ENCODE measurements at regions not wholly inside any gene's neighbourhood (a gene's known extent, or its start where the extent isn't known, plus 50 kb on each side); places are given as distances from the start of the nearest gene placed in this dataset.
A peak's percentile ranks its signal among the peaks of the same experiment; 100 is the strongest.

DNA sequence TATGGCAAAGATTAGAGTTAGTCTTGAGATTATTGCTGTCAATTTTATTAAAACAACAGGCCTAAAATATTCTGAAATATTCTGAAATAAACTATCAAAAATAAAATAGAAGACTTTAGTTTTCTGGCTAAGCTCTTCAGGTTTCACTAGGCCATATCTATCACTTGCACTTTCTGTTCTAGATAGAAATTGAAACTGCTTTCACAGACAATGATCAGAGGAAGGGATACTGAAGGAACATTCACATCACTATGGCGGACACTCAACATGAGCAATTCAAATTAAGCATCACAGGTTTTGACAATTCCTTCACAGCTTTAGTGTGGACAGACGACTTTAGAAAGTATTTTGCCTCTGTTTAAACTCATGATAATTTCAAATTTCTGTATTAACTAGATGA is 586.4 kb upstream of the REG3G start:
- DNase-seq (ENCODE audit: low read depth), result no peak

DNA sequence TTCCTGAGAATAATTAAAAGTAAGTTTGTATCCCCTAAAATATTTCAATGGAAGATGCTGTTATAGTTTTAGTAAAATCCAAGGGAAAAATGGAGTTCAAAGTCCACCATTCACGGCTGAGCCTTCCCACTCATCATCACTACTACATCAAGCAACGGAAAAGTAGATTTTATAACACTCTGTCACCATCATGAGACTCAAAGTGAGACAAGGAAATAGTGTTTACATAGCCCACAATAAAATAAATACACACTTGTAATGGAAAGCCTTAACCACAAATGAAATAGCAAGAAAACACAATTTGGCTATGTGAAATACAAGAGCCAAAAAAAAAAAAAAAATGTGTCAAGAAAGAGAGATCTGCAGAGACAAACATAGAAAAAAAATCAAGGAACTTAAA is 569.9 kb upstream of the REG3G start:
- DNase-seq (ENCODE audit: low read depth), result no peak

DNA sequence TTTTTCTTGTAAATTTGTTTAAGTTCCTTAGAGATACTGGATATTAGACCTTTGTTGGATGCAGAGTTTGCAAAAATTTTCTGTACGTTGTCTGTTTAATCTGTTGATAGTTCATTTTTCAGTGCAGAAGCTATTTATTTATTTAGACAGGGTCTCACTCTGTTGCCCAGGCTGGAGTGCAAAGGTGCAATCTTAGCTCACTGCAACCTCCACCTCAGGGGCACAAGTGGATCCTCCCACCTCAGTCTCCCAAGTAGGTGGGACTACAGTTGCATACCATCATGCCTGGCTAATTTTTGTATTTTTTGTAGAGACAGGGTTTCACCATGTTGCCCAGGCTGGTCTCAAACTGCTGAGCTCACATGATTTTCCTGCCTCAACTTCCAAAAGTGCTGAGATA is 568.2 kb upstream of the REG3G start:
- DNase-seq (ENCODE audit: low read depth), result no peak

DNA sequence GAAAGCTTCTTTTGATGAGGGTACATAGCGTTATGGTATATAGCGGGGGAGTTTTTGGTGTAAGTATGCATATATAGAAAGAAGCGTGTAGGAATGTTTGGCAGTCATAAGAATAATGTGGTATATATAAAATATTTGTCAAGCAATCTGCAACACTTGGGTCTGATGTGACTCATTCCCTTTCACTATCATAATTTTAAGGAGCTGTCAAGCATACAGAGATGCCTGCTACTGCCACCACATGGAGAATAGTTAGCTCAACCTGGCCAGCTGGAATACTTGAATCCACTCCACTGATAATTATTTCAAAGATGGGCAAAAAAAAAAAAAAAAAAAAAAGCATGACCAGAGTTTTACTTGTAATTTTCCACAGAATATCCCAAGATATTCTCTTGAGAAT is 559.8 kb upstream of the REG3G start:
- peak; percentile 26 for DNase-seq (ENCODE audit: low read depth)

DNA sequence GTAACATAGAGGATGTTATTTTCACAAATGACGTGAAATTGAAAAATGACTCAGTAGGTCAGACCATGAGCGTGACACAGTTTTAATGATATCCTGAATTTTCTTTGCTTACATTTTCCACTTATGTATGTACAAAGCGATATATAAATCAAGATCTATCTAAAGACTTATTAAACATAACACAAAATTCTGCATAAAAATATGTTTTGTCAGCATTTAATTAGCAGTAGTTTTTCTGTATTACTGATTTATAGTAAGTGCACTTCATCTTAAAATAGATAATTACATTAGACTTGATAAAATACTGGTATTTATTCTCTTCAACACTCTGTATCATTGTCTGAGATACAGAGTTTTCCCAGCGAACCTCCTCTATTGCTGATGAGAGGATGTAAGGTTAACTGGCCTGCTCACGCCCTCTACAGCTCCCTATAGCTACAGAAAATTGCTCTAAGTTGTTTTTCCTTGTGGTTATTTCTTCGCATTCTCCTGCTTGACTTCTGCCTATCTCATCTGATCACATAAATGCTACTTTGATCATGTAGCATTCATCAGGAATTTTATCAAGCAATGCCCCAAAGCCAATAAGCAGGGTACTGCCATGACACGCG is 548.8 kb upstream of the REG3G start:
- DNase-seq (ENCODE audit: low read depth), result no peak

DNA sequence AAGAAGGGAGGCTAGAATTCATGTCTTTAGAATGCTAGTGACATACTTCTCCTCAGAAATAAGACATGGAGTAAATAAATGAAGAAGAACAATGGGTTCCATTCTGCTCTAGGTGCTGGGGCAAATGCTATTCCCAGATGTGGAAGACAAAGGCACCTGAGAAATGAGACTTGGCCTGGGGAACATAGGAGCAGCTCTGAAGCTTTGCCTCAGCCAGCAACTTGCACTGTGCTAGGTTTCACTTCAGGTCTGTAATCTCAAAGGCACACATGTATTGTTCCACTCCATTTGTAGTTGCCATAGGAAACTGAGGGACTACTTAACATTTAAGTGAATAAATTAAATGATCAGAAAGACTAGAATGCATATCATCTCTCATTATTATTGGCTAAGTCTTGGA is 538.9 kb upstream of the REG3G start:
- no peak for DNase-seq (ENCODE audit: low read depth)

DNA sequence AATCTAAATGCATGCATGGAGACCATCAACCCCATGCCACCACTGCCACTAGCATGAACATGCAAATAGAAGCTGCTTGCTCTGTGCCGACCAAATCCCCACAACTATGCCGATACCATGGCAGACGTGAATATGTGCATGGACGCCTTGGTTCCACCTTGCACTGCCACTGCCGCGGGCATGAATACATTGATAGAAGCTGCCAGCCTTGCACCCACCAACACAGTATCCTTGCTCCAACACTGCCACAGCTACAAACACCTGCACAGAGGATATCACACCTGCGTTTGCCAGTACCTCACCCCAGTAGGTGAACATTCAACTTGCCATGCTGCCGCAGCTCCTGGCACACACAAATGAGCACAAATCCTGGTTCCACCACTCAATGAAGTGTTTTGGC is 527.4 kb upstream of the REG3G start:
- no peak for DNase-seq (ENCODE audit: low read depth)

DNA sequence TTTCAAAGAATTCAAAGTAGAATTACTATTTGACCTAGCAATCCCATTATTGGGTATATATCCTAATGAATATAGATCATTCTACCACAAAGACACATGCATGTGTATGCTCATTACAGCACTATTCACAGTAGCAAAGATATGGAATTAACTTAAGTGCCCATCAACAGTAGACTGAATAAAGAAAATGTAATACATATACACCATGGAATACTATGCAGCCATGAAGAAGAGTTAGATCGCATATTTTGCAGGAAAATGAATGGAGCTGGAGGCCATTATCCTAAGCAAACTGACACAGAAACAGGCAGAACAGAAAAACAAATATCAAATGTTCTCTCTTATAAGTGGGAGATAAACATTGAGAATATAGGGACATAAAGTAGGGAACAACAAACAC is 519.2 kb upstream of the REG3G start:
- no peak for DNase-seq (ENCODE audit: low read depth)

DNA sequence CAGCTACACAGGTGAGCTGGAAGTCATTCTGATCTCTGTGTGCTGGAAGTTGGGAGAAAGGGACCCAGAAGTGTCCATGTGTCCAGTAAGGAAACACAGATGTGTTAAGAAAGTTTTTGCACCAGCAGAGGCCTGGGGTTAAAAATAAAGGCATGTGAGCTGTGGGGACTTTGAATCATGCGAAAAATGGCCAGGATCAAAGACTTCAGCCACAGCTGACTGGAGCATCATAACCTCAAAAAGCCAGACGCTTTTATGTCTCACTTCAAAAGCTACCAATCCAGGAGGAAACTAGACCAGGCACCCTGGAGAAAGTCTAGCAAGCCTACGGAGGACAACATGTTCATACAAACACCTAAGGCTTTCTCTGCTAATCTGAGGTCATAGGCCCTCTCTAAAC is 503.6 kb upstream of the REG3G start:
- no peak for DNase-seq (ENCODE audit: low read depth)

DNA sequence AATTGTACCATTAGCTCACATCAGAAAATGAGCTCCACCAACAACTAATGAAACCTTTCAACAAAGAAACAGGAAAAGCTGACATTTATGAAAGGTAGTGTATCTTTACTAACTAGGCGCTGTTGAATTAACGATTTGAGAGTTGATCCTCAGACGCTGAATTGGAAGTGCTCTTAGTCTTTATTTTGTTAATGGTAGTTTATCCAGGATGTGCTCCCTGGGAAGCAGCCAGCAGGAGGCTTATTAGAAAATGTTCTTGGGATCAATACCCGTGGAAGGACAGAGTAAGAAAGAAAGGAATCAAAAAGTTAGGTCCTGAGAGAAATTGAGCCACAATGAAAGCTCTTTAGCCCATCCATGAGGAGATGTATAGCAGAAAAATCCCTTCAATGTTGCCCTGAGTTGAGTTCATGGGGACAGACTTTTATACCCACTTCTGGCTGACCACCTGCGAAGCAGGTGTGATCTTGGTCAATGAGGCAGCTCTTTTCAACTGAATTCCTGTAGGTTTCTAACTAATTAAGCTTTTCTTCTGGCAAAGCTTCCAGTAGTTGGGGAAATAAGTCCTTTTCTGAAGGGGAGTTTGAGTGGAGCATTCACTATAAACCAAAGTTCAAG is 492.6 kb upstream of the REG3G start:
- DNase-seq (ENCODE audit: low read depth), result no peak

DNA sequence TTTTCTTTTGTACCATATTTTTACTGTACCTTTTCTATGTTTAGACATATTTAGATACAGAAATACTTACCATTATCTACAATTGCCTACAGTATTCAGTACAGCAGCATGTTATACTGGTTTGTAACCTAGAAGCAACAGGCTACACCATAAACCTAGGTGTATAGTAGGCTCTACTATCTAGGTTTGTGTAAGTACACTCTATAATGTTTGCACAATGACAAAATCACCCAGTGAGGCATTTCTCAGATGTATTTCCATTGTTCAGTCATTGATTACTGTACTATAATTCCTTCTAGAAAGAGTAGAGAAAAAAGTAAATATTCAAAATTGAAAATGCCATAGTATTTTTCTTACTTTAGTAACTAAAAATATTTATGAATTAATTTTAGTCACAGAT is 490.1 kb upstream of the REG3G start:
- DNase-seq (ENCODE audit: low read depth), result no peak

DNA sequence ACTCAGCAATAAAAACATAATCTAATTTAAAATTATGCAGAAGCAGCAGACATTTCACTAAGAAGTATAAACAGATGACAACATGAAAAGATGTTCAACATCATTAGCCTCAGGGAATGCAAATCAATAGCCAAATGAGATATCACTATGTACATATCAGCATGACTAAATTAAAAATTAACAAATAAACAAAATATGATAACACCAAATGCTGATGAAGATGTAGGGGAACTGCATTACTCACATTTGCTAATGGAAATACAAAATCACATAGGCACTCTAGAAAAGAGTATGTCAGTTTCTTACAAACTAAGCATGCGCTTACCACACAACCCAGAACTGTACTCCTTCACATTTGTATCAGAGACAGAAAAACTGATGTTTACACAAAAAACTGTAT is 487.2 kb upstream of the REG3G start:
- no peak for DNase-seq (ENCODE audit: low read depth)

DNA sequence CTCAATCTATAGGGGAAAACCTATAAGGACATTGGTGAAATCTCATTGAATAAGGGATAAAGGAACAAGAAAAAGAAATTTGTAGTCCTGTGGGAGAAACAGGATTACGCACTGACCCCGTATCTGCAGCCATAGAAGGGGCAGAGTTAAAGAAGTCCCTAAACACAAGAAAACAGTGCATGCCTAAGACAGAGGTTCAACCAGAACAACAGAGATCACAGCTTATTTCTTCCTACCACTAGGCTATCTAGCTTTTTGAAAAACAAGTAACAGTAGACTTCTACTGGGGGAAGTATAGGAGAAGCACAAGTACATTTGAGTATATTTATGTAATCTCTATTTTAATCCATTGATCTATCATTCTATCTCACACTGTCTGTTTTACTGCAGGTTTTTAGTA is 485.2 kb upstream of the REG3G start:
- no peak for DNase-seq (ENCODE audit: low read depth)

DNA sequence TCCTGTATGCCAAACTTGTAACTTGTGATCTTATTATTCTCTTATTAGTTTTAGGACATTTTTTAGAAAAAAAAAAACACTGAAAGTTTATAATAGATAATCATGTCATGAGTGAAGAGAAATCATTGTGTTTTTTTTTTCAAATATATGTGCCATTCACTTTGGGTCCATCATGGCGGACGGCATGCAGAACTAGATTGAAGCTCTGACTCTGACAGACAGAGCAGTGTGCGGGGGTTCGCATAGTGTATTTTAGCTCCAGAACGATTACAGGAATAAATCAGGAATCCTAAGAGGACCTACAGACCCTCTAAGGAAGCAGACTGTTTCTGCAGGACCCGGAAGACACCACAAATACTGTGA is 484.4 kb upstream of the REG3G start:
- no peak for DNase-seq (ENCODE audit: low read depth)

DNA sequence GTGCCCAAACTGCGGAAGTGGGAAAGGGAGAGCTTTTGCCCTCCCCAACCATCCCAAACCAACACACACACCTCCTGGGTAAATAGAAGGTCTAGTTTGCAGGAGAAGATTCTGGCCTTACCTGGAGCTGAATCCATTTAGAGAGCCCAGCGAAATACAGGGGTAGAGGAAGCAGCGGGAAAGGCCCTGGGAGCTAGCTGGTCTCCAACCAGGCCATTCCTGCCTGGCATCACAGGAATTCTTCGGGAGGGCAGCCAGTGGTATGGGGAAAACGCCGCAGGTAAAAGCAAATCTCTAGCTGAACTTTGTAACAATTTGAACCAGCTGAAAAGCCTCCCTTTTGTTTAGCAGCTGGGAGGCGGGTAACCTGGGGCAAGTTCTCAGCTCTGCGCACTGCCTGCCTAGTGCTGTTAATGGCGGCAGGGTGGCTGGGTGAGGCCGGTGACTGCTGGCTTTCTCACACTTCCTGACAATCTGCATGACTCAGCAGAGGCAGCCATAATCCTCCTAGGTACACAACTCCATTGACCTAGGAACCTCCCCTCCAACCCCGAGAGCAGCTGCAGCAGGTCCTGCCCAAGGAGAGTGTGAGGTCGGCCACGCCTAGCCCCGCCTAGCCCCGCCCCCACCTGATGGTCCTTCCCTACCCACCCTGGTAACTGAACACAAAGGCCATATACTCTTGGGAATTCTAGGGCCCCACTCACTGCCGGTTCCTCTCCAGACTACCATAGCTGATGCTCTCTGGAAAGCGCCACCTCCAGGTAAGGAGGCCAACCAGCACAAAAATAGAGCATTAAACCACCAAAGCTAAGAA is 483.8 kb upstream of the REG3G start:
- DNase-seq (ENCODE audit: low read depth), result peak; percentile 90

DNA sequence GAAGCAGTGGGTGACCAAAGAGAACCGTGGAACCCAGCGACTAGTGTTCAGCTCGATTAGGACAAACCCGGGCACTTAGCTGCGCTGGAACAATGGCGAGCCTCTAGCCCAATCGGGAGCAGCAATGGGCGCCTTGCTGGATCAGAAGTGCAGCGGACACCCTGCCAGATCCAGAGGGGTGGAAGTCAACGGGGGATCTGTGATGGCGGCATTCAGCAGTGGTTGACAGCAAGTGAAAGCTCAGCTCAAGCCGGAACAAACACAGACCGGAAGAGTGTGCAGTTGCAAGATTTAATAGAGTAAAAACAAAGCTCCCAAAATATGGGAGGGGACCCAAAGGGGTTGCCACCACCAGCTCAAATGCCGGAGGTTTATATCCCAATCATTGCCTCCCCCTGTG is 478.7 kb upstream of the REG3G start:
- peak; percentile 41 for DNase-seq (ENCODE audit: low read depth)

DNA sequence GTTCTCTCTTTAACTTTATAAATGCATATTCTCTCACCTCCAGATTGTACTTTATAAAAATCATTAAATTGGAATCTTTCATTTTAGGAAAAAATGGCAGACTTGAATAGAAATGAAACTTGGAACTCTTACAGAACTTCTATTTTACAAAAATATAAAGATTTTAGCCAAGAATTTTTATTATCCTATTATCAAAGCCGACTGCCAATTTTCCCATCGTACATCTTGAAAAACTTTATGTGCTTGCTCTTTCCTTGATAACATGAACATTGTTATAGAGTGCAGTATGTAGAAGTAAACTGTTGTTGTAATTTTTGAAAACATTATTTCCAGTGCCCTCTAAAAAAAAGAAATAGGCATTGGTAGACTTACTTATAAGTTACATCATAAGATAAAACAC is 475.7 kb upstream of the REG3G start:
- no peak for DNase-seq (ENCODE audit: low read depth)

DNA sequence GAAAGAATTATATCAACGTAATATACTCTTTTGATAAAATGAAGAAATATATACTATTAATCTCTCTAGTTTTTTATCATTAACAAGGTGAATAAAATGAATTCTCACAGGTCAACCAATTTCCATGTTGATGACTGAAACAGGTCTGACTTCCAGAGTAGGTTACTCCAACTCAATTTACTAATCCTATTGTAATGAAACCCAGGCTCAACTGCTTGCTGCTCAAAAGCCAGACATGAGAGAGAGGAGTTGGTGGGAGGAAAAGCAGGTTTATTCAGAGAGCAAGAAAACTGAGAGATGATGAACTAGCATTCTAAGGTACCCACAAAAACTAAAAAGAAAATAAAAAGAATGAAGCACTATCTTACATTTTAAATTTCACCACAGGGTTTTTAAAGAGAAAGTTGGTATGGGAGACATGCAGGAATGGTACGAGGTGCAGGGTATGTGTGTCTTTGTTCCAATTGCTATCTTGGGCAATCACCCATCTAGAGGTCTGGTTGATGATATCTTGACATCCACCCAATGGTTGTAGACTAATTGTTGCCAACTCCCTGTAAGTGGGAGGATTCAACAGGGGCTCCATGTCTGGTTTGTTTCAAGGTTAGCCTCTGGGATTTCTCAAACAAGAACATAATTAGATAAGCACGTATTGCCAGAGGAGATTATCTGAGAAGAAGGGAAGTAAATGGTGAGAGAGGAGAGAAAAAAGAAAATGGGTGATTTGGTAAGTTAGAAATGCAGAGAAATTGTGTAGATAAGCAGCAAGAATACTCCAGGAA is 471.4 kb upstream of the REG3G start:
- DNase-seq (ENCODE audit: low read depth), result no peak

DNA sequence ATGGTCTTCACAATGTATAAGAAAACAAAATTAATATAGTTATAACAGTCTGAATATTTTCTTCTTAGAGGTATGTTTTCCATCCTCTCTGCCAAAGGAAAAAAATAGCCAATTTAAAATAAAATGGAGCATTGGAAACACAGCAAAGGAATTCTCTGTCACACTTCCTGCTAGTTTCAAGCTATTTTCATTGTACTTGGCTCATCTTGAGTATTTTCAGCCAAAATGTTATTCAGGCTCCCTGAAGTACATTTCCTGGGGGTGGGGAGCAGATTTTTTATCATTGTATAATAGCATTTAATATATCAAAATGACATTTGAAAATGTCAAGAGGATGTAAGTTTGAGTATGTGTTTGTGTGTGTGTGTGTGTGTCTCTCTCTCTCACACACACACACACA is 463.6 kb upstream of the REG3G start:
- no peak for DNase-seq (ENCODE audit: low read depth)

DNA sequence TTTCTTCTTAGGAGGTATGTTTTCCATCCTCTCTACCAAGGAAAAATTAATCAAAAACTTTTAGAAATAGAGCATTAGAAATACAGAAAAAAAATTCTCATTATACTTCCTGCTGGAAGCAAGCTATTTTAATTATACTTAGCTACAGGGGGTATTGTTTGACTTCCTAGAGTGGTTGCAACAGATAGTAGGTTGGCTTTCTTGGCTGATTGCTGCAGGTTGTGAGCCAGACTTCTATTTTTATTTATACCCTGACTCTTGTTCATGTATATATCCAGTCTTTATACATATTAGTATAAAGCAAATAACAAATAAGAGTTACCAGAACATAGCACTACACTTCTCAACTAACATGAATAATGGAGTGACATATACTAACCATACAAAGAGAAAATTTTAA is 460.8 kb upstream of the REG3G start:
- DNase-seq (ENCODE audit: low read depth), result no peak

DNA sequence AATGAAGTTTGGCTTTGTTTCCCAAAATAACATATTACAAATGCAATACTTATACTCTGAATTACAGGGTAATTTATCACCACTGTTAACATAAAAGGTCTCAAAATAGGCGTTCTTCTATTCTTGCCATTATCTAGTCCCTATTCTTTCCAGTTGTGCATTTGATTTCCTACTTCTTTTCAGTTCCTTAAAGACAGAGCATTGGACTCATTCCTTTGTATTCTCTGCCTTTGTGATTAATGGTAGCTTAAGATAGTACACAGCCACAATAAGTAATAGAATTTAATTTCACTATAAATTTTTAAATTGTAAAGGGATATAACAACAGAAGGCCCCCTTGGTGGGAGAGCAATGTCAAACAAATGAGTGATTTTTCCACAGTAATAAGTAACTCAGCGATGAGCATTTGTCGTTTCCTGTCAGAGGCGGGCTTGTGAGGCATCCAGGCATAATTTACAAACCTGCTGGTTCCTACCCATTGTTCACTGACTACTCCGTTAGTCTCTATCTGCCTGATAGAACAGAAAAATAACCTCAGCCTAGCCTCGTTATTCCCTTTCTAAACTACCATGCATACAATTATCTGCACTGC is 456.6 kb upstream of the REG3G start:
- DNase-seq (ENCODE audit: low read depth), result no peak

DNA sequence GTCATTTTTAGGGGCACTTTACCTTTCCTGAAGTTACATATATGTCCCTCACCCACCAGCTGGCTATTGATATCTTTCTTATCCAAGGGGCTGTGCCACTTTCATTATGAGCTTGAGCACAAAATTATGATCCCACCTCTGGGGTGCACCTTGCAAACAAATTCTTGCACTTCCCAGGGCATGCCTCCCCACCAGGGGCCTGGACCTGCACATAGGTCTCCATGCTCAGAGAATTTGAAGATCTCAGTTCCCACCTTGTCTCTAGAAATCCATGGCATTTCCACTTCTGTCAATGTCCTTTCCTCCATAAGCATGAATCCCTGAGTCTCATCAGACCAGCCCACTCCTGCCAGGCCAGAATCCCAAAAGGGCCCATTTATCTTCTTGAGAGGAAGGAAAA is 449.1 kb upstream of the REG3G start:
- no peak for DNase-seq (ENCODE audit: low read depth)
